ENCODE measurements at regions not wholly inside any gene's neighbourhood (a gene's known extent, or its start where the extent isn't known, plus 50 kb on each side); places are given as distances from the start of the nearest gene placed in this dataset.

DNA sequence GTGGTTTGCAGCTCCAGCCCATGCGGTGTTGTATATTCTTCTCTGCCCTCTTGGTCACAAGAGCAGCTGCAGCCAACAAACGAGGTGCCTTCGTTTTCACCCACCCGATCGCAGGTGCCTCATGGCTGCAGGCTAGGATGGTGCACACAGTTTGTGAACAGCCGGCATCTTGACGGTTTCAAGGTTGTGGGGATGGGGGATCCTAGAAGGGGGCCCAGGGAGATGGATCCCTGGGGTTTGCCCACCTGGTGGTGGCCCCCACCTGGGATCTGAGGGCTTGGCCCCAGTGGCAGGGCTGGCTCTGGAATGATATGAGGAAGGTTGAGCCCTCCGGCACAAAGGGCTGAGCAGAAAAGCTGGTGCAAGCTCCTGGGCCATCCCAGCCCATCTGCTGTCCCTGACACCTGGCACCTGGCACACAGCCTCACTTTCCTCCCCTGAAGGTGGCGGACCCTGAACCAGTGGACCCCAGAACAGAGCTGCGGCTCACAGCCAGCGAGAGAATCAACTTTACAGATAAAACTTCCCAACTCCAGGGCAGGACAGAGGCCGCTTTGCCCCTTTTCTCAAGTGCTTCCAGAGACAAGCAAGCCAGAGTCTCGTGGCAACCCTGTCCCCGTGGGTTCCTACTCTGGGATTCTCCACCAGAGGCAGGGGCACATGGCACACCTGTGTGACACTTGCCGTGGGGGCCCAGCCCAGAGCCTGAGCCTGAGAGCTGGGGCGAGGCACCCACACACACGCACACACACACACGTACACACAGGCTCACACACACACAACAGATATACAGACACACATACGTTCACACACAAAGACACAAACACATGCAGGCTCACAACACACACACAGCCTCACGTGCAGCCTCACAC, 177.3 kb upstream of the PPP2R2D start:
- TF ChIP-seq, protein P1, sequence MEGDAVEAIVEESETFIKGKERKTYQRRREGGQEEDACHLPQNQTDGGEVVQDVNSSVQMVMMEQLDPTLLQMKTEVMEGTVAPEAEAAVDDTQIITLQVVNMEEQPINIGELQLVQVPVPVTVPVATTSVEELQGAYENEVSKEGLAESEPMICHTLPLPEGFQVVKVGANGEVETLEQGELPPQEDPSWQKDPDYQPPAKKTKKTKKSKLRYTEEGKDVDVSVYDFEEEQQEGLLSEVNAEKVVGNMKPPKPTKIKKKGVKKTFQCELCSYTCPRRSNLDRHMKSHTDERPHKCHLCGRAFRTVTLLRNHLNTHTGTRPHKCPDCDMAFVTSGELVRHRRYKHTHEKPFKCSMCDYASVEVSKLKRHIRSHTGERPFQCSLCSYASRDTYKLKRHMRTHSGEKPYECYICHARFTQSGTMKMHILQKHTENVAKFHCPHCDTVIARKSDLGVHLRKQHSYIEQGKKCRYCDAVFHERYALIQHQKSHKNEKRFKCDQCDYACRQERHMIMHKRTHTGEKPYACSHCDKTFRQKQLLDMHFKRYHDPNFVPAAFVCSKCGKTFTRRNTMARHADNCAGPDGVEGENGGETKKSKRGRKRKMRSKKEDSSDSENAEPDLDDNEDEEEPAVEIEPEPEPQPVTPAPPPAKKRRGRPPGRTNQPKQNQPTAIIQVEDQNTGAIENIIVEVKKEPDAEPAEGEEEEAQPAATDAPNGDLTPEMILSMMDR (IDR thresholded peaks at IDR 0.05; ENCODE audit: low read depth, low read length), result no peak
- no peak for TF ChIP-seq MYC (IDR thresholded peaks at IDR 0.05; ENCODE audit: low read depth, low read length)
- TF ChIP-seq POLR2A (IDR thresholded peaks at IDR 0.05; ENCODE audit: extremely low read depth, insufficient read length), result no peak
- TF ChIP-seq, protein P2, sequence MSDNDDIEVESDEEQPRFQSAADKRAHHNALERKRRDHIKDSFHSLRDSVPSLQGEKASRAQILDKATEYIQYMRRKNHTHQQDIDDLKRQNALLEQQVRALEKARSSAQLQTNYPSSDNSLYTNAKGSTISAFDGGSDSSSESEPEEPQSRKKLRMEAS (IDR thresholded peaks at IDR 0.05; ENCODE audit: low read depth, low read length), result no peak

Measured in NB4 (cell line).